NCI-H128 (cell line): ENCODE measurements at regions not wholly inside any gene's neighbourhood (a gene's known extent, or its start where the extent isn't known, plus 50 kb on each side); places are given as distances from the start of the nearest gene placed in this dataset.
"Not testable (repeated sequence)": the region's sequence is repeated elsewhere in the genome, so short reads cannot be mapped to it uniquely, and the experiment has no call there.

Source experiments
- DNase-seq: peaks from one replicate; lab custom pipeline; 2025; ENCODE audit not compliant: unreplicated experiment; lab: John Stamatoyannopoulos, UW

- DNase-seq: no peak
These were observed 132.1 kb upstream of the SLC4A4 start for GRCh38 chr4:71206763-71207162.

- no peak for DNase-seq
These were observed 129.7 kb upstream of the SLC4A4 start for GRCh38 chr4:71209161-71209560.

GRCh38 chr4:71210823-71211222 lies 128.0 kb upstream of the SLC4A4 start:
- no peak for DNase-seq

GRCh38 chr4:71211748-71212147 lies 127.1 kb upstream of the SLC4A4 start:
- DNase-seq: no peak

GRCh38 chr4:71212216-71212615 lies 126.6 kb upstream of the SLC4A4 start:
- DNase-seq: no peak

- DNase-seq: no peak
These were observed 124.2 kb upstream of the SLC4A4 start for GRCh38 chr4:71214578-71214977.

- DNase-seq: no peak
These were observed 122.4 kb upstream of the SLC4A4 start for GRCh38 chr4:71216316-71216959.

GRCh38 chr4:71217688-71218087 lies 121.1 kb upstream of the SLC4A4 start:
- no peak for DNase-seq

- DNase-seq: not testable (repeated sequence)
These were observed 118.0 kb upstream of the SLC4A4 start for GRCh38 chr4:71220848-71221247.

- DNase-seq: no peak
These were observed 117.0 kb upstream of the SLC4A4 start for GRCh38 chr4:71221510-71222466.

GRCh38 chr4:71222661-71223060 lies 116.2 kb upstream of the SLC4A4 start:
- no peak for DNase-seq

- no peak for DNase-seq
These were observed 109.1 kb upstream of the SLC4A4 start for GRCh38 chr4:71229477-71230270.

- no peak for DNase-seq
These were observed 108.3 kb upstream of the SLC4A4 start for GRCh38 chr4:71230271-71231128.

- peak; percentile 10 for DNase-seq
These were observed 107.4 kb upstream of the SLC4A4 start for GRCh38 chr4:71231129-71232055.

GRCh38 chr4:71232056-71232430 lies 106.8 kb upstream of the SLC4A4 start:
- no peak for DNase-seq

- DNase-seq: no peak
These were observed 106.0 kb upstream of the SLC4A4 start for GRCh38 chr4:71232846-71233245.

- no peak for DNase-seq
These were observed 103.3 kb upstream of the SLC4A4 start for GRCh38 chr4:71235311-71236201.

GRCh38 chr4:71236226-71236625 lies 102.6 kb upstream of the SLC4A4 start:
- no peak for DNase-seq

GRCh38 chr4:71237641-71238040 lies 101.2 kb upstream of the SLC4A4 start:
- no peak for DNase-seq
